GM12878 (cell line): ENCODE measurements at regions not wholly inside any gene's neighbourhood (a gene's known extent, or its start where the extent isn't known, plus 50 kb on each side); places are given as distances from the start of the nearest gene placed in this dataset.

Experiments used
- ATAC-seq: fragments of 200-7000 bp; cut with Tn5 transposase; 3 replicates; pipeline ENCODE4 v1.9.1; 2020; ENCODE audit warnings: mild to moderate bottlenecking, moderate library complexity
- BruUV-seq: library from RNA; stranded (reverse); fragments of 400-500 nt; replicated peaks from 2 replicates; lab custom pipeline; 2021; lab: Mats Ljungman, UMichigan
- CTCF ChIA-PET: fragments of 300-600 bp; sonication (Branson Sonifier 250); formaldehyde crosslinking; extraction: SDS; loops from one replicate; lab custom pipeline; 2021; ENCODE audit warnings: inconsistent platforms; lab: Yijun Ruan, JAX
- POLR2A ChIA-PET: fragments of 350-600 bp; formaldehyde crosslinking; extraction: SDS; loops from one replicate; lab custom pipeline; 2021; ENCODE audit warnings: inconsistent platforms; lab: Charles Lee
- RAD21 ChIA-PET: fragments of 300-600 bp; sonication (Branson Sonifier 250); formaldehyde crosslinking; loops from one replicate; lab custom pipeline; 2023; ENCODE audit warnings: antibody characterized with exemption; ENCODE audit not compliant: unreplicated experiment; lab: Charles Lee
- SMC1A ChIA-PET: fragments of 300-600 bp; sonication (Branson Sonifier 250); formaldehyde crosslinking; loops from one replicate; lab custom pipeline; 2023; ENCODE audit not compliant: unreplicated experiment, uncharacterized antibody; lab: Charles Lee
- DNase-seq: peaks from one replicate; pipeline ENCODE4 v3.0.0-alpha.2; 2011; ENCODE audit warnings: low read depth, low spot score
- FAIRE-seq: peaks from 3 replicates; lab custom pipeline; 2011; peaks lifted over from hg19 to GRCh38; lab: Jason Lieb, UNC
- H2AFZ ChIP-seq: 2 replicates; pipeline ENCODE4 v1.6.0; 2011; ENCODE audit warnings: low read depth, low read length, control low read depth; ENCODE audit not compliant: control insufficient read depth
- H3K27ac ChIP-seq: 2 replicates; pipeline ENCODE4 v1.5.1; 2011; ENCODE audit warnings: control low read depth; ENCODE audit not compliant: control insufficient read depth, insufficient read depth
- H3K27me3 ChIP-seq, 2 experiments: replicated peaks in 1 of 2; 2 replicates each; pipeline versions ENCODE4 v1.6.0 to v1.6.1; 2011; ENCODE audit warnings: low read length in 1 of 2; ENCODE audit not compliant: control insufficient read depth in 2 of 2, insufficient read depth in 2 of 2
- H3K36me3 ChIP-seq, 2 experiments: 2 replicates each; pipeline ENCODE4 v1.5.1; 2011; ENCODE audit warnings: low read length in 1 of 2; ENCODE audit not compliant: control insufficient read depth in 2 of 2, insufficient read depth in 2 of 2
- H3K4me1 ChIP-seq: 2 replicates; pipeline ENCODE4 v1.6.1; 2011; ENCODE audit warnings: mild to moderate bottlenecking, low read length, moderate library complexity, mixed read lengths; ENCODE audit not compliant: control insufficient read depth, insufficient read depth
- H3K4me2 ChIP-seq: 2 replicates; pipeline ENCODE4 v1.6.0; 2011; ENCODE audit warnings: control low read depth; ENCODE audit not compliant: control insufficient read depth, insufficient read depth
- H3K4me3 ChIP-seq: fragments of 200-600 bp; sonication (generic); 2 replicates; pipeline ENCODE4 v1.5.1; 2016
- H3K79me2 ChIP-seq: 2 replicates; pipeline ENCODE4 v1.6.0; 2011; ENCODE audit warnings: low read length; ENCODE audit not compliant: control insufficient read depth, insufficient read depth
- H3K9ac ChIP-seq: 2 replicates; pipeline ENCODE4 v1.8.0; 2011; ENCODE audit warnings: low read length, control low read depth, mixed read lengths; ENCODE audit not compliant: control insufficient read depth, insufficient read depth
- H3K9me3 ChIP-seq: replicated peaks from 3 replicates; pipeline ENCODE4 v1.5.1; 2011; ENCODE audit warnings: mild to moderate bottlenecking, low read length; ENCODE audit not compliant: control insufficient read depth, insufficient read depth
- H4K20me1 ChIP-seq: 2 replicates; pipeline ENCODE4 v1.6.0; 2011; ENCODE audit not compliant: control insufficient read depth, insufficient read depth
- MEF2A ChIP-seq: IDR thresholded peaks from 2 replicates; pipeline ENCODE4 v1.6.1; 2011; ENCODE audit warnings: low read depth, mild to moderate bottlenecking, low read length, moderate library complexity; ENCODE audit not compliant: insufficient read depth
- ZBTB11 ChIP-seq: fragments of 450-650 bp; formaldehyde crosslinking; IDR thresholded peaks from 2 replicates; pipeline ENCODE4 v1.5.0; 2022; ENCODE audit warnings: mild to moderate bottlenecking, missing genetic modification characterization
- ZBTB33 ChIP-seq: fragments of 450-650 bp; IDR thresholded peaks from 2 replicates; pipeline ENCODE4 v1.6.1; 2017; ENCODE audit warnings: mild to moderate bottlenecking
- ZBTB40 ChIP-seq: fragments of 450-650 bp; IDR thresholded peaks from 2 replicates; pipeline ENCODE4 v1.6.1; 2016; ENCODE audit warnings: mild to moderate bottlenecking, moderate library complexity, borderline replicate concordance
- ZZZ3 ChIP-seq: IDR thresholded peaks from 2 replicates; pipeline ENCODE4 v1.6.1; 2011; ENCODE audit warnings: low read depth; ENCODE audit not compliant: control insufficient read depth, insufficient read length
- WGBS: methylation state at CpG from one replicate; pipeline ENCODE4 v1.1.6; 2016; ENCODE audit warnings: low lambda C conversion rate; ENCODE audit not compliant: insufficient replicate concordance, insufficient coverage; ENCODE audit errors: missing lambda C conversion rate; 5-methylcytosine and 5-hydroxymethylcytosine counted together
- in situ Hi-C: fragments of 300-500 bp; cut with MboI; formaldehyde crosslinking; loops from 9 replicates; pipeline ENCODE4 v1.14.3; 2018; ENCODE audit warnings: mixed read lengths
- intact Hi-C: fragments of 100-400 bp; cut with micrococcal nuclease; formaldehyde crosslinking; loops from one replicate; pipeline ENCODE4 v1.14.2; 2022; ENCODE audit not compliant: unreplicated experiment
- TF ChIP-seq, protein P1 (sequence below): IDR thresholded peaks from 2 replicates; pipeline ENCODE4 v1.6.1; 2012; ENCODE audit warnings: improper control_type of control experiment, low read depth, low read length; ENCODE audit not compliant: insufficient replicate concordance

DNA sequence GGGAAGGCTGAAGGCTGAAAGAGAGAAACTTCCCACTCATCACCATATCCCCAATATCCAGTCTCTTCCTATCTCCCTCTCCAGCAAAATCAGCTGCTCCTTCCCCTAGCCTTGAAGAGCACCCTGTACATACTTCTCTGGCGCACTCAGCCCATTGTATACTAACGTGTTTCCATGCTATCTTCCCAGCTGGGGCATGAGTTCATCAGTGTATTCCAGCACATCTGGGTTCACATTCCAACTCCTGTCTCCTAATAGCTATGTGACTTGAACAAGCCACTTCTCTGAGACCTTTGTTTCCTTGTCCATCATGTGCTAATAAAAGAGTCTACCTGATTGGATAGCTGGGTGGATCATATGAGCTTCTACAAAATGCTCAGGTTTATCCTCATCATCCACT lies 51.1 kb upstream of the OLIG2 start:
- FAIRE-seq = no peak
- peaks cover 0 to 7% of the 10 kb centered on the region in 2 experiments; a peak in 3 of 4 replicates for H3K27me3 ChIP-seq
- ATAC-seq = no peak
- no peaks in the 10 kb centered on the region for H3K9me3 ChIP-seq
- intact Hi-C loops = no loop called here
- TF ChIP-seq, protein P1, sequence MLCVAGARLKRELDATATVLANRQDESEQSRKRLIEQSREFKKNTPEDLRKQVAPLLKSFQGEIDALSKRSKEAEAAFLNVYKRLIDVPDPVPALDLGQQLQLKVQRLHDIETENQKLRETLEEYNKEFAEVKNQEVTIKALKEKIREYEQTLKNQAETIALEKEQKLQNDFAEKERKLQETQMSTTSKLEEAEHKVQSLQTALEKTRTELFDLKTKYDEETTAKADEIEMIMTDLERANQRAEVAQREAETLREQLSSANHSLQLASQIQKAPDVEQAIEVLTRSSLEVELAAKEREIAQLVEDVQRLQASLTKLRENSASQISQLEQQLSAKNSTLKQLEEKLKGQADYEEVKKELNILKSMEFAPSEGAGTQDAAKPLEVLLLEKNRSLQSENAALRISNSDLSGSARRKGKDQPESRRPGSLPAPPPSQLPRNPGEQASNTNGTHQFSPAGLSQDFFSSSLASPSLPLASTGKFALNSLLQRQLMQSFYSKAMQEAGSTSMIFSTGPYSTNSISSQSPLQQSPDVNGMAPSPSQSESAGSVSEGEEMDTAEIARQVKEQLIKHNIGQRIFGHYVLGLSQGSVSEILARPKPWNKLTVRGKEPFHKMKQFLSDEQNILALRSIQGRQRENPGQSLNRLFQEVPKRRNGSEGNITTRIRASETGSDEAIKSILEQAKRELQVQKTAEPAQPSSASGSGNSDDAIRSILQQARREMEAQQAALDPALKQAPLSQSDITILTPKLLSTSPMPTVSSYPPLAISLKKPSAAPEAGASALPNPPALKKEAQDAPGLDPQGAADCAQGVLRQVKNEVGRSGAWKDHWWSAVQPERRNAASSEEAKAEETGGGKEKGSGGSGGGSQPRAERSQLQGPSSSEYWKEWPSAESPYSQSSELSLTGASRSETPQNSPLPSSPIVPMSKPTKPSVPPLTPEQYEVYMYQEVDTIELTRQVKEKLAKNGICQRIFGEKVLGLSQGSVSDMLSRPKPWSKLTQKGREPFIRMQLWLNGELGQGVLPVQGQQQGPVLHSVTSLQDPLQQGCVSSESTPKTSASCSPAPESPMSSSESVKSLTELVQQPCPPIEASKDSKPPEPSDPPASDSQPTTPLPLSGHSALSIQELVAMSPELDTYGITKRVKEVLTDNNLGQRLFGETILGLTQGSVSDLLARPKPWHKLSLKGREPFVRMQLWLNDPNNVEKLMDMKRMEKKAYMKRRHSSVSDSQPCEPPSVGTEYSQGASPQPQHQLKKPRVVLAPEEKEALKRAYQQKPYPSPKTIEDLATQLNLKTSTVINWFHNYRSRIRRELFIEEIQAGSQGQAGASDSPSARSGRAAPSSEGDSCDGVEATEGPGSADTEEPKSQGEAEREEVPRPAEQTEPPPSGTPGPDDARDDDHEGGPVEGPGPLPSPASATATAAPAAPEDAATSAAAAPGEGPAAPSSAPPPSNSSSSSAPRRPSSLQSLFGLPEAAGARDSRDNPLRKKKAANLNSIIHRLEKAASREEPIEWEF = no peak
- TF ChIP-seq MEF2A (no peak), ZZZ3 (no peak), ZBTB40 (no peak), ZBTB33 (no peak), ZBTB11 (CRISPR knock-in tag) (no peak)
- H3K4me2 ChIP-seq = no peak overlapping the region
- no peak for DNase-seq
- ChIA-PET CTCF (interaction anchor here (0.8 to 1.0 kb wide), 2 partner anchors 20 to 153 kb away, joined by 3 read pairs; no protein-coding TSS in a partner anchor), POLR2A (no interaction called here), RAD21 (no interaction called here), SMC1A (no interaction called here)
- BruUV-seq = no TSS peak
- in situ Hi-C loops = no loop called here
- H3K79me2 ChIP-seq = no peaks in the 10 kb centered on the region
- H3K36me3 ChIP-seq = no peaks in the 10 kb centered on the region
- no peak overlapping the region for H3K4me3 ChIP-seq
- 55% methylated on average over 2 of the region's 2 CpGs for WGBS
- H4K20me1 ChIP-seq = no peaks in the 10 kb centered on the region
- H3K4me1 ChIP-seq = no peaks in the 10 kb centered on the region
- H3K9ac ChIP-seq = no peak overlapping the region
- no peak overlapping the region for H2AFZ ChIP-seq
- H3K27ac ChIP-seq = no peak overlapping the region
